Suprapubic skin (tissue), 4 donors: ENCODE measurements at regions not wholly inside any gene's neighbourhood (a gene's known extent, or its start where the extent isn't known, plus 50 kb on each side); places are given as distances from the start of the nearest gene placed in this dataset.

Experiments used
- CTCF ChIP-seq, 2 donors: fragments of 200-600 bp in 1 of 2; fragments of 450-650 bp in 1 of 2; sonication (generic) in 1 of 2; IDR thresholded peaks; one replicate each; pipeline ENCODE4 v1.5.1; 2016 to 2019; ENCODE audit warnings: antibody characterized with exemption in 2 of 2, mild to moderate bottlenecking in 1 of 2, moderate library complexity in 1 of 2
- EP300 ChIP-seq: sonication (generic); formaldehyde crosslinking; IDR thresholded peaks from one replicate; pipeline ENCODE4 v1.6.1; 2017; ENCODE audit warnings: antibody characterized with exemption
- POLR2A ChIP-seq, 2 donors: fragments of 450-650 bp; IDR thresholded peaks; one replicate each; pipeline ENCODE4 v1.6.1; 2017; ENCODE audit warnings: antibody characterized with exemption in 2 of 2, mild to moderate bottlenecking in 2 of 2, moderate library complexity in 2 of 2
- POLR2AphosphoS5 ChIP-seq, 3 donors: sonication (generic); formaldehyde crosslinking; IDR thresholded peaks; one replicate each; pipeline ENCODE4 v1.6.1; 2017; ENCODE audit warnings: antibody characterized with exemption in 3 of 3

GRCh38 chr1:172777767-172778166 is 118.9 kb downstream of the FASLG start:
- TF ChIP-seq CTCF (IDR thresholded peaks at IDR 0.05) (no peak), POLR2A (IDR thresholded peaks at IDR 0.05) (no peak), POLR2AphosphoS5 (IDR thresholded peaks at IDR 0.05) (no peak), EP300 (no peak)
